ENCODE measurements at regions not wholly inside any gene's neighbourhood (a gene's known extent, or its start where the extent isn't known, plus 50 kb on each side); places are given as distances from the start of the nearest gene placed in this dataset.
"Not testable (repeated sequence)": the region's sequence is repeated elsewhere in the genome, so short reads cannot be mapped to it uniquely, and the experiment has no call there.

DNA sequence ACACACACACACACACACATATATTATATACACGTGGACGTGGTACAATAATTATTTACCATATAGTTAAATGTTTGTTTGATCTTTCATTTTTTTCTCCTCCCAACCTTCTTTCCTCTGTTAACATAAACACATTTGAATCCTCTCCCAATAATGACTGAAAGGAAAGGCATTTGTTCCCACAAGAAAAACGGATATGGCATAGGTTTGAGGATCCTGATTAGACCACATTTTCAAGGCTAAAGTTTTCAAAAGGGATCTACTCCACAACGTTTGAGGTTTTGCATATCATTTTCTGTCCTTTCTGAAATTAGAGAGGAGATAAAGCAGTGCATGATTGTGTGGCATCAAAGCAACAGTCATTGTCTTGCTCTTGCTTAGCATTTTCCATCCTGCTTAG is 1883.4 kb downstream of the STIM2 start:
- DNase-seq = no peak

DNA sequence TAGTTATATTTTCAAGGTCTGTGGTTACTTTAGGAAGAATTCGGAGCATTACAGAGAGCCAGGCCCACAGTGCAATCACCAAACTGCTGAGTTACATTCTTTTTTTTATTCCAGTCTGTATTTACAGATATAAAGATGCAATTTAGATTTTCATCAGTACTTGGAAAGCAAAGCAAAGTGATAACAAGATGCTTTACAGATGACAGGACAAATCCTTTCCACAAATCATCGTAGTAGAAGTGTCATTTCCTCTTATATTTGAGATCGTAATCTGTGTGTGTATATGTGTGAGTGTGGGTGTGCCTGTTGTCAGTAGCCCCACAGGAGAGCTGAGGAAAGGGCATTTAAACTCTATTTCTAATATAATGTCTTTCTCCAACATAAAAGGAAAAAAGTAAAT is 1893.7 kb downstream of the STIM2 start:
- DNase-seq = no peak

DNA sequence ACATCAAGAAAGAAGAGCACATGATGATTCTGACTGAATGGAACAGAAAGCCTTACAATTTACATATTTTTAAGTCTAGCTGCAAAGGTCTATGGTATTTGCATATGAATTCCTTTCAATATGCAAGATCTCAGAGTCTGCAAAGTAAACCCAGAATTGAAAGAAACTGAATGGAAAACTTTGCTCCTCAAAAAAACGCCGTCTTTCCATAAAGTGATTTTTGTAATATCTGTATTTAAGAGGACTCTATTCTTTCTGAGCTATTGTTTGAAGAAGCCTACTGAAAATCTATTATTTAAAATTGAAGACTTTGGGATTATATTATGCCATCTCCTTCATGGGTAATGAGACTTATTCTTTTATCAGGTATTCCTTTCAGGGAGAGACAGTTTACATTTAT is 1894.4 kb downstream of the STIM2 start:
- DNase-seq = no peak

DNA sequence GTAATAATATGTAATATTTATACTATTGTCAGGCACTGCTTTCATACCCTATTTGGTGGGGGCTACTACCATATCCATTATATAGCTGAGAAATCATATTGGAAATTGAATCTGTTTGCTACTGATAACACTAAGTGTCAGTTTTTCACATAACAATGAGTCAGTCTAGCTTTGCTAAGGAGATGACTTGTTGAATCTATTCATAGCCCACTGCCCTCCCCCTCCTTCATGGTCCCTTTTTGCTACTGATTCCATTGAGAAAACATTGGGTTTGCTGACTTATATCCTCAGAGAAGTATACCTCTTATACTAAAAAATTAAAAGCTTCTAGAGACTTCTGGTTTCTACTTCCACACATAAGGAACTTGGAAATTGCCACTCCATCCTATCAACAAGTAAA is 1898.4 kb downstream of the STIM2 start:
- no peak for DNase-seq

DNA sequence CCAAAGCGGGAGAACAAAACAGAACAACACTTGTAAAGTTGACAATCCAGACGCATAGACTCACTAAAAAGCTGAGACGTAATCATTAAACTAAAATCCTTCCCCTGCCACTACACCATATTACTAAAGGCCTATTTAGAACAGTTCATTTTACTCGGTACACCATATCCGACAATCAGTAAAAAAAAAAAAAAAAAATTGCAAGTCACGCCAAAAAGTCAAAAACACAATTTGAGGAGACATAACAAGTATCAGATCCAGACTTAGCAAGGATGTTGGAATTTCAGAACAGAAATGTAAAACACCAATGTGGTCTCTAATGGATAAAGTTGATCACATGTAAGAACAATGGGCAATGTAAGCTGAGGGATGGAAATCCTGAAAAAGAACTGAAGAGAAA is 1899.4 kb downstream of the STIM2 start:
- no peak for DNase-seq

DNA sequence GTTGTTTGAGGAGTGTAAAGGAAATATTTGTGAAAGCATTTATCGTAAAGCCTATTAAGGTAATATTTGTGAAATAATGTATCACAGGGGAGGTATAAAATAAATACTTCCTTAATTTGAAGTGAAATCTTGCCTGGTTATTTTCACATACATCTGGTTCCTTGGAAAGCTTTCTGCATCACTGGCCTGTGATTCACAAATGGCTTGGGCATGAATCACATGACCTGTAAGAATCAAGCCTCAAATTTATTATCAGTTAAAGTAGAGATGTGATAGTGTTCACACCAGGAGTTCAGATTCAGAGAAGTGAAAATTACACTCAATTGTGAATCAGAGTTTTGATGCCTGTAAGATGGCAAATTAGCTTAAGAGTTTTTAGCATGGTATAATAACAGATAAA is 1911.4 kb downstream of the STIM2 start:
- no peak for DNase-seq

DNA sequence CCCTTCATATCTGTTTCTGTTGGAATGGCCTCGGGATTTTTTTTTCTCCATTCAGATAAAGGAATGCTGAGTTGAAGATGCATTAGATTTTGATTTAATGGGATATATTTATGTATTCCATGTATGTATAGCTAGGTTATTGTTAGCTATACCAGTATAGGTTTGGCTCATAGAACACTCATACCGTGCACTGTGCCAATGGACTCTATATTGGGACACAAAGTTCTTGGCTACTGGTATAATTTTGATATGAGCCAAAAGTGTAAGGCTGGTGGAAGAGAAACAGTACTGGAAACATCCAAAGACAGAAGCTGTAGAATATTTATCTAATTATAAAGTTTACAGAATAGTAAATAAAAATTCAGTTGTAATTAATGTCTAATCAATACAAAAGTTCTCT is 1912.1 kb downstream of the STIM2 start:
- DNase-seq = no peak

DNA sequence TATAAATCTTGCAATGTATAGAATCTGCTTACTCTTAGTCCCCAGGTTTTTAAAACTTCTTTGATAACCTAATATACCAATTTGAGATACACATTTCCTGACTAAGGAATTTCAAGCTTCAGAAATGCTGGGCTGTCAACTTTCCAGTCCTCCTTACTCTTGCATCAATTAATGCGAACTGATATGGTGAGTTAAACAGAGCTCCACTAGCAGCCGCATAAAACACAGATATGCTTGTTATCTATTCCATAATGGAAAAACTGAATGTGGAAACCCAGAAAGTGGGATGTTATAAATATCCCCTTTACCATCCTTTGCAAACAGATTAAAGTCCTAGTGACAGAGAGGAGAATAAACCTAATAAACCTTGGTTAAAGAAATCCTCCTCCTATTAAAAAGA is 1913.7 kb downstream of the STIM2 start:
- no peak for DNase-seq

DNA sequence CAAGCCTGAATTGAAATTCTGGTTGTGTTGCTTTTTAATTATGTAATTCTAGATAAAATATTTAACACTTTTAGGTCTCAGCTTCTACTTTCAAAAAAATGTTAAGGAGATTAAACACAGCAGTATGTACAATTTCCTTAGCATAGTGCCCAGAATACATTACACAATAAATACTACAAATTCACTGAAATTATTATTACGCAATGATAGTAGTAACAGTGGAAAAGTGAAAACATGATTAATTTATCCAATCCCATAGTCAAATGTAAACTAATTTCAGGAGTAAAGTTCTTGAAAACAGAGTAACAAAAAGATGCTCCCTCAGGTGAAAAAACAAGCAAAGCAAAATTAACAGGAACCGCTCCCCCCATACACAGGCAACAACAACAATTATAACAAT is 1915.4 kb downstream of the STIM2 start:
- no peak for DNase-seq

DNA sequence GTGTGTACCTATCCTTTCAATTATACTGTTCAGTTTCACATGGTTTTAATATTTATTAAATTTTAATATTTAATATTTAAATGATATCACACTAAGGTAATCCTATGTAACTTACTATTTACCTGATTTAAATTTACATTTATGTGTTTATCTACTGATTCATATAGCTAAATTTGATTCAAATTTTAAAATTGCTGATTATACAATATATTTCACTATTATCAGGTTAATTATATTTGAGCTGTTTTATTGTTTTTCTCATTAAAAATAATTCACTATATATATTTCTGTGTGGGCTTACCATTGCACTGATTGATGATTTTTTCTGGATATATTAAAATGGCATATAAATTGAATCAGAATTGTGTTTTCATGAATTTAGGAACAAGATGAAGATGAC is 1923.5 kb downstream of the STIM2 start:
- no peak for DNase-seq

DNA sequence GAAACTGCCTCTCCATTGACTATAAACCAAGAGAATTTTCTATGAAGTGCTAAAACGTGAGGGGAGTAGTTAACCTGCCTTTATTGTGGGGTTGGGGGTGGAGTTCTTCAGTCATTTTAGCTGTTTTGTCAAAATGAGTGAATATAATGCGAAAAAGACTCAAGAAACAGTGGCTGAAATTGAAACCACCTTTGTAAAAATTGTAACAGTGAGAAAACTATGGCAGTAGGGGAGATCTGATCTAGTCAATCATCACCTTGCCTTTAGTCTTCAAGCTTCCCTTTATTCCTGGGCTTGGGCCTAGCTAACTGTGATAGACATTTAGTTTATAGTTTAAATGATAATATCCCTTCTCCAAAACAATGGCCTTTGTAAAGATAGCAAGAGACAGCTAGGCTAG is 1927.3 kb downstream of the STIM2 start:
- no peak for DNase-seq

DNA sequence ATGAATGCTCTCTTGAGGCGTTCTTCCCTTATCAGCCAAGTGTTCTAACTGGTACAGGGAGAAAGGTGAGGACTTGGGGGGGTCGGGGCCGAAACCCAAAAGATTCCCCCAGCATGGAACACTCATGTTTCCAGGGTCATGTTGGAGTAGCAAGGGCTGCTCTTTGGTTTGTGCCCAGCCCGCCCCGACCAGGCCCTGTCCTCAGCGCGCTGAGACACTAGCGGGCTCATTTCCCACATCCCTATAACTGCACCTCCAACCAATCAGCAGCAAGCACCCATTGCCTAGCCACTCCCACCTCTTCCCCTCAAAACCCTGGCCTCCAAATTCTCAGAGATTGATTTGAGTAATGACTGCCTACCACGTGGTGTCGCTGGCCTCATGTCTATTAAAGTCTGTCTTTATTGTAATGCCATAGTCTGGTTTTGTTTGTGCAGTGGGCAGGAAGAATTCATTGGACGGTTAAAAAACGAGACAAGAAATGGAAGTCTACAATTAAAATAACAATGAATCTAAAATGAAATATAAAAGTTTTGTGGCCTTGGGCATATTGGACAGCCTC is 1928.4 kb downstream of the STIM2 start:
- DNase-seq = no peak

DNA sequence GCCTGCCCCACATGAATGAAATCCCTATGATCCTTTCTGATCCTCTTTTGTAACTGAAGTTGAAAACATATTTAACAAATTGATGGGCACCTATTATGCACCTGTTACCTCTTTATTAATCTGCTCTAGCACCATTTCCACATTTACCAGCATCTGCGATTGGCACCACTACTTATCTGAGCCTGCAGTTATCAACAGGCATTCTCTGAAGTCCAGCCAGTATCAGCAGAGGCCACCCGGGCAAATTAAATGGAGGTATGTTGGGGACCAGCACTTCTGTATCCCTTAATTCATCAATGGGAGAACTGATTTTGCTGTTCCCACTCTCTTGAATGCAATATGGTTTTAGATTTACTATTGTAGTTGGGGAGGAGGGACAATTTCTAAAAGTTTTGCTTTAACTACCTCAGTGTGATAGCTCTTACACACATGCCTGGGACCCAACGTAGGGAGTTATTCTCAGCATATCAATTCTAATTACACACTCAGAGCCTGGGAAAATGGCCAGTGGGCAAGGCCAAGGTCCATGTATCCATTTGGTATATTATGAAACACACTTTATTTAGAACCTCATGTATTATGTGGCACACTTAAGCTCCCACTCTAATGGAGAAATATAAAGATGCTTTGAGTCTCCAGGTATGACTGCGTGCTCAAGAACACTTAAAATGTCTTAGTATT is 1927.1 kb upstream of the PCDH7 start:
- DNase-seq = no peak

DNA sequence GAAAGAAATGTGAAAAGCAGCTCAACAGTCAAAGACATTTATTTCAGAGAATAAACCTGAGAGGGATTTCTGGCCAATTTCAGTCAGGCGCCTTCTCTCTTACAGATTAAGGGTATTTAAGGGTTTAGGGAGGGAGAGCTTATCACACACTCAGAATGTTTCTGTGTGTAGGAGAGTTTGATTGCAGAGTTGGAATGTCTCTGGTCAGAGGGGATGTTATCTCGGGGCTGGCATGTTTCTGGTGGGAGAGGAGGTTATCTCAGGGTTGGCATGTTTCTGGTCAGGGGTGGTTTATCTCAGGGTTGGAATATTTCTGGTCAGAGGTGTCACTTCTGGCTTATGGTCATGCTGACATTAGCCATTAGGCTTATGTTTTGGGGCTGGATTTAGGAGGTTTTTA is 1920.5 kb upstream of the PCDH7 start:
- DNase-seq = no peak

DNA sequence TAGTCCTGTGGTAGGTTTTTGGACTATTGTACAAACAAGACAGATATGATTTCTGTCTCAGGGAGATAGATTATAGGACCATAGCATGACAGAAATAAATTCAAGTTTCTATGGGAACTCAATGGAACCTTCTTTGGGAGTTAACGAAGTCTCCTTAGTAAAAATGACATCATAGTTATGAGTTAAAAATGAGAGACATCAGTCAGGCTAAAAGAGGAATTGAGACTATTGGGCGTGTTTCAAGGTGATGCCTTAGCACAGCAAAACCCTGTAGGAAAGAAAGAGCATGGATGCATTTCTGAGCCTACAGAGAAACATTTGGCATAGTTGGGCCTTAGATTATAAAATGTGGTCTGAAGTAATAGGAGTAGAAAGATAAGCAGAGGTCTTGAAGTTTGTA is 1909.1 kb upstream of the PCDH7 start:
- no peak for DNase-seq

DNA sequence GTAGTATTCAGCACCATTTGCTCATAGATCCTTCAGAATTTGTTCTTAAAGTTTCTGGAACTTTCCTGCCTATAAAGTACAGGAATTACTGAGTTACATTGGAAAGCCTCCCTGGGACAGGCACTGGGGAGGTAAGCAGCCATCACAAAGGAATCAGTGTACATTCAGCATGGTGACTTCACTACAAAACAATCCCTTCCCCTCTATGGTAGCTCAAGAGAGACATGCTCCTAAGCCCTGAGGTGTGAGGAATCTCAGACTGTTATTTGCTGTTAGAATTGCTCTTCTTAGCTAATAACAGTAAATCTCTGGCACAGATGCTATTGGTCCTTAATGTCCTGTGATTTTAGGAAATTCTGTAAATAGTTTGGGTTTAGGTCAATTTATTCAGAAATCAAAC is 1898.0 kb upstream of the PCDH7 start:
- DNase-seq = no peak

DNA sequence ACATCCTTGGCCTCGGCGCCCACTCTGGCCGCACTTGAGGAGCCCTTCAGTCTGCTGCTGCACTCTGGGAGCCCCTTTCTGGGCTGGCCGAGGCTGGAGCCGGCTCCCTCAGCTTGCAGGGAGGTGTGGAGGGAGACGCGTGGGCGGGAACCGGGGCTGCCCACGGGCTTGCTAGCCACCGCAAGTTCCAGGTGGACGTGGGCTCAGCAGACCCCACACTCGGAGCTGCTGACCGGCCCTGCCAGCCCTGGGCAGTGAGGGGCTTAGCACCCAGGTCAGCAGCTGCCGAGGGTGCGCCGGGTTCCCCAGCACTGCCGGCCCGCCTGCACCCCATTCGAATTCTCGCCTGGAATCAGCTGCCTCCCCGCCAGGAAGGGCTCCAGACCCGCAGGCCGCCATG is 1892.3 kb upstream of the PCDH7 start:
- DNase-seq = no peak

DNA sequence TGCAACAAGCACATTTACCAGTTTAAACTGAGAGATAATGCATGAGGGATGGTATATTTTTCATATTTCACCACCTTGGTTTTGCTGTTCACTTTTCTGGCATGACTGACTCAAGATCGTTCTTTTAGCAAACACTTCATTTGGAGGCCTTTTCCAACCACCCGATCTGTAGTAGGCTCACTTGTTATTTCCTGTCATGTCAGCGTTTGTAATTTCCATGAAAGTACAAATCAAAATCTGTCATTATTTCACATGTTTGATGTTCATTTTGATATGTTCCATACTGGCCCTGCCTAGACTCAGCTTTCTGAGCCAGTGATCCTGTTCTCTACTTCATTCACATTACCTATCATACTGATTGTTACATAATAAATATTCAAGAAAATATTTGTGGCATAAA is 1888.3 kb upstream of the PCDH7 start:
- no peak for DNase-seq

DNA sequence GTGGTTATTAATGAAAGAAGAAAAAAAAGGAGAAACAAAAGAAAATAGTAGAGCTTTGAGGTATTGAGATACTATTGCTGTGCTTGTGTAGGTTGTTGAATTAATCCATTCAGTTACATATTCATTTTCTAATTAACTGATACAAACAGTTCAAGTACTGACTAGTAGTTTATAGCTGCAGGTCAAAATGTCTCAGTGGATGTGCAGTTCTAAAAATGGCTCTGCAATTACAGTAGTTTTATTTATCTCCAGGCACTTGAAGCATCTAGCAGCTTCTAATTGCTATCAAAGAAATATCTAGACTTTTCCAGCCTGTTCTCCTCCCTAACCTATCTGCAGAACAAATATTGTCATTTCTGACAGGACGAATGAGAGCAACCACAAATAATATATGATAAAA is 1887.7 kb upstream of the PCDH7 start:
- no peak for DNase-seq

DNA sequence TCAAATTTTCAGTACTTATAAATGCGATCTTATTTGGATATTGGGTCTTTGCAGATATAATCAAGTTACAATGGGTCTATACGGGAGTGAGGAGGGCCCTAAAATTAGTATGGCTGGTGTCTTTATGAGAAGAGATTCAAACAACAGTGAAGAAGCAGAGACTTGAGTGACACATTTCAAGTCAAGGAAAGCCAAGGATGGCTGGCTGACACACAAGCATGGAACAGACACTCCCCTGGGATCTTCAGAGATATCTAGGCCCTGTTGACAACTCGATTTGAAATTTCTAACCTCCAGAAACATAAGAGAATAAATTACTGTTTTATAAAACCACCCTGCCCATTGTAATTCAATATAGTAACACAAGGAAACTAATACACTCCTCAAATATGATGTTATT is 1886.0 kb upstream of the PCDH7 start:
- DNase-seq = no peak

DNA sequence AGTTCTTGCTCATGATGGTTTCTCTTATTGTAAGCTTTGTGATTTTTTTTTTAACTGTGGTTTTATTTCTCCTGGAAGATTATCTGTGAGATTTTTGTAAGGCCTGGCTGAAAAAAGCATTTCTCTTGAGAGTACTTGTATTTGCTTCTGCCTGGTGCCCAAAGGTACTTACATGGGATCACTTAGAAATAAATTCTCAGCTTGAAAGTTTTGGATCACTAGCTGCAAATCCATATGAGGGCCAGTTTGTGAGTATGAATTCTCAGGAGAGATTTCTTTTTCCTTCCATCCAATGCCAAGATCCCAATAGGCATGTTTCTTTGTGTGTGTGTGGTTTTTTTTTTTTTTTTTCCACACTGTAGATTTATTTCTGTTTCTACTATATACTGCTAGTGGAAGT is 1884.7 kb upstream of the PCDH7 start:
- DNase-seq = no peak

DNA sequence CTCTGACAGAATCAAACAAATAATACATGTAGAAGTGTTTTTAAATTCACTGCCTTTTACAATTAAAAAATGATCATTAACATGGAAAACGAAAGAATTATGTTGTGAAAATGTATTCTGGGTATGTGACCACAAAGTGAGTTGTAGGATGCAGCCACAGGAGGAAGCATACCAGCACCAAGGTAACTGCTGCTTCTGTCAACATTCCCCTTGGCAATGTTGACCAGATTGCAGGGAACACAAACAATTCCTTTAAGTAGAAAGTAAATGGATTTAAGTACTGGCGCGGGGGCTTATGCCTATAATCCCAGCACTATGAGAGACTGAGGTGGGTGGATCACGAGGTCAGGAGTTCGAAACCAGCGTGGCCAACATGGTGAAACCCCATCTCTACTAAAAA is 1877.9 kb upstream of the PCDH7 start:
- DNase-seq = no peak

DNA sequence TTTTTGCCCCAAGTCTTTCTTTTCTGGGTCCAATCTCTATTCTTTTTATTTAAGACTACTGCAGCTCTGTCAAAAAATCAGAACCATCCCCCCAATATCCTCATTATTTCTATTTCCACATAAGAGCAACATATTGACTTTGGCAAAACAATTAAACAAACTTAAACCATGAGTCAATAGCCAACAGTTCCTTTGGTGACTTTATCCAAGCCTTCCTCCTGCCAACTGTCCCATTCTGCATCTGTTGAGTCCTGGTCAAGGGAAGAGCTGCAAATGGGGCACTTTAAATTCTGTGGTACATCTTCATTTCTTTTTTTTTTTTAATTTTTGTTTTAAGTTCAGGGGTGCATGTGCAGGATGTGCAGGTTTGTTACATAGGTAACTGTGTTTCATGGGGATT is 1875.0 kb upstream of the PCDH7 start:
- DNase-seq = no peak

DNA sequence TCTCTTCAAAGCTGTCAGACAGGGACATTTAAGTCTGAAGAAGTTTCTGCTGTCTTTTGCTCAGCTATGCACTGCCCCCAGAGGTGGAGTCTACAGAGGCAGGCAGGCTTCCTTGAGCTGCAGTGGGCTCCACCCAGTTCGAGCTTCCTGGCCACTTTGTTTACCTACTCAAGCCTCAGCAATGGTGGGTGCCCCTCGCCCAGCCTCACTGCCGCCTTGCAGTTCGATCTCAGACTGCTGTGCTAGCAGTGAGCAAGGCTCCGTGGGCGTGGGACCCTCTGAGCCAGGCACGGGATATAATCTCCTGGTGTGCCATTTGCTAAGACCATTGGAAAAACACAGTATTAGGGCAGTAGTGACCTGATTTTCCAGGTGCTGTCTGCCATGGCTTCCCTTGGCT is 1863.1 kb upstream of the PCDH7 start:
- not testable (repeated sequence) for DNase-seq

DNA sequence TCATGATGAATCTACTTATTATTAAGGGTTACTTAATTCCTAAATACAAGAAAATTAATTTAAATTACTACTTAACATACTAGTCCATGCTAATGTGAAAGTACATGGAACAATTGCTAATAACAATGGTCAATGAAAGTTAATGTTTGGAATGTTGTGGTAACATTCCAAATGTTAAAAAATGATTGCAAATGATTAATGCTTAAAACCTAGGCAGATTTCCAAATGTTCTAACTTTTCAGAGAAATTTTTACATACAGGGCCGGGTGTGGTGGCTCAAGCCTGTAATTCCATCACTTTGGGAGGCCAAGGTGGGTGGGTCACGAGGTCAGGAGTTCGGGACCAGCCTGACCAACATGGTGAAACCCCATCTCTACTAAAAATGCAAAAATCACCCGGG is 1851.3 kb upstream of the PCDH7 start:
- no peak for DNase-seq

Data from right kidney (tissue), 1 donor.